ENCODE measurements at regions not wholly inside any gene's neighbourhood (a gene's known extent, or its start where the extent isn't known, plus 50 kb on each side); places are given as distances from the start of the nearest gene placed in this dataset.

DNA sequence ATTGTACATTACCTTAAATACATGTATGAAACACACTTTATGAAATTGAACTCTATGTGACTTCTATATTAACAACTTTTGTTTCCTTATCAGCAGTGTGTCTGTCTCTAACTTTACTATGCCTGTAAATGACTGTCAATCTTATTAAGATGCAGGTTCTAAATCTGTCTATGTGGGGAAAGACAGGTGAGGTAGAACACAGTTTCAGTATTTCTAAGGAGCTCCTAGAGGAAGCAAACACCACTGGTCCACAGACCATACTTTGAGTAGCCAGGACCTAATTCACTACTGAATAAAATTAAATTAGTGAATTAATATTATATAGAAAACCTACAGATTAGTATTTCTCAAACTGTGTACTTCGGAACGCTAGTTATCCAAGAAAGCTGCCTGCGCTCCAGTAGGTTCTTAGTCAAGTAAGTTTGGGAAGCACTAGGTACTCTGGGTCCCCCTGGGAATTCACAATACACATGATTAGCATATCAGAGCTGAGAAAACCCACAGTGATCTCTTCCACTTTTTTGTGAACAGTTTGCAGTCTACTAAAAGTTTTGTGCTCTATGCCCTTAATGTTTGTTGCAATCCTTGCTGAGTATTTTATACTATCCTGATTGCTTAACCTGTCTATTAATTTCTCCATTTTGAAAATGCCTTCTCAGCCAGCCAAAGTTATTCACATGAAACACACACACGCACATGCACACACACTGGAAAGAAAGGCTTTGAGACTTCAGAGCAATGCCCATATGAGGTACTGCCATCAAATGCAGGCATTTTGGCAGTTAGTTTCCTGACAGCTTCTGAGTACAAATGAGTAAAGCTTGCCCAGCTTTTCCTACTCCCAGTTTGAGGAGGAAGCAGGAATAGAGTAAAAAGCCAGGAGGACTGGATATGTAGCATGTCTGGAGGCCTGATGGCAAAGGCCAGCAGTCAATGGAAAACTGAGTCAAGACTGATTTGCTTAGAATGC lies 133.6 kb upstream of the CPEB2 start:
- DNase-seq (ENCODE audit: low read depth in 2 of 2) = no peak

DNA sequence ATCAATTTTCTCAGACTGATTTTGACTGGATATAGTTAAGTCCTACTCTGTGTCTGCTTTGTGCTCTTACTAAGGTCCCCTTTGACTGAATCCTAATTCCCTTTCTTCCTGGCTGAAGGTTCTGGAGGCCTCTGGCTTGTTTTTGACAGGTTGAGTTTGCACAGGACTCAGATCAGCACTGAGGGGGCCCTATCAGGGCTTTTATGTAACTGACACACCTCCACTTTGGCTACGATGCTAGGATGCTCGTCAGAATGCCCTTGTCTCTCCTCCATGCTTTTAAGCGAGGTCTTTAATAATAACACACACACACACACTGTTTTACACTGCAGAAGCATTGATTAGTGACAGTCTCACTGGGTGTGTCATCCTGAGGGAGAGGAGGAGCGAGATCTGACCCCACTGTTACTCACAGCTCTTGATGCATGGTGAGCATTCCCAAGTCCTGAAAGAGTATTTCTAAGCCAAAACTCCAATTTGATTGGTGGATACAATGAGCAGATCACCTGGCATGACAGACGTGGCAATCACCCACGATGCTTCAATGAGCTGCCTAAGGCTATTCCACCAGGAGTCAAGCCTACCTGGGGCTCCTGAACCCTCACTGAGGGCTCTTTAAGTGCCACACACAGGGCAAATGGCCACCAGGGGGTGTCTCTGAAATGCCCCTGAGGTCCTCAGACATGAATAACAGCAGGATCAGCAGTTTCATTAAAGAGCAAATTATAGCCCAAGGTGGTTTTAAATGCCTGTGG lies 130.4 kb upstream of the CPEB2 start:
- no peak for DNase-seq (ENCODE audit: low read depth in 2 of 2)

DNA sequence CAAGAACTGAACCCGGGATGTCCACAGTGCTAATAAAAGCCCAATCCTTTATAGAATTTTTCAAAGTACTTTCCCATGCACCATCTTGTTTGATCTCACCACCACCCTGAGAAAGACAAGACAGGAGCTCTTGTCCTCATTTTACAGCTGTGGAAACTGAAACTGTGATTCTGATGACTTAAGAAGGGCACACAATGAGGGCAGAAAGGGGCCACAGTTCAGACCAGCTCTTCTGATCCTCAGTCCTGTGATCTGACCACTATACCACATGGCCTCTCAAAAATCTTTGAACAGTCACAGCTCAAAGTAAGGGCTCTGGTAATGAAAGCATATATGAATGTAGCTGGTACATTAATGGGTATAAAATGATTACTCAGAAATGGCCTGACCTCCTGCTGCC lies 127.3 kb upstream of the CPEB2 start:
- no peak for DNase-seq (ENCODE audit: low read depth in 2 of 2)

DNA sequence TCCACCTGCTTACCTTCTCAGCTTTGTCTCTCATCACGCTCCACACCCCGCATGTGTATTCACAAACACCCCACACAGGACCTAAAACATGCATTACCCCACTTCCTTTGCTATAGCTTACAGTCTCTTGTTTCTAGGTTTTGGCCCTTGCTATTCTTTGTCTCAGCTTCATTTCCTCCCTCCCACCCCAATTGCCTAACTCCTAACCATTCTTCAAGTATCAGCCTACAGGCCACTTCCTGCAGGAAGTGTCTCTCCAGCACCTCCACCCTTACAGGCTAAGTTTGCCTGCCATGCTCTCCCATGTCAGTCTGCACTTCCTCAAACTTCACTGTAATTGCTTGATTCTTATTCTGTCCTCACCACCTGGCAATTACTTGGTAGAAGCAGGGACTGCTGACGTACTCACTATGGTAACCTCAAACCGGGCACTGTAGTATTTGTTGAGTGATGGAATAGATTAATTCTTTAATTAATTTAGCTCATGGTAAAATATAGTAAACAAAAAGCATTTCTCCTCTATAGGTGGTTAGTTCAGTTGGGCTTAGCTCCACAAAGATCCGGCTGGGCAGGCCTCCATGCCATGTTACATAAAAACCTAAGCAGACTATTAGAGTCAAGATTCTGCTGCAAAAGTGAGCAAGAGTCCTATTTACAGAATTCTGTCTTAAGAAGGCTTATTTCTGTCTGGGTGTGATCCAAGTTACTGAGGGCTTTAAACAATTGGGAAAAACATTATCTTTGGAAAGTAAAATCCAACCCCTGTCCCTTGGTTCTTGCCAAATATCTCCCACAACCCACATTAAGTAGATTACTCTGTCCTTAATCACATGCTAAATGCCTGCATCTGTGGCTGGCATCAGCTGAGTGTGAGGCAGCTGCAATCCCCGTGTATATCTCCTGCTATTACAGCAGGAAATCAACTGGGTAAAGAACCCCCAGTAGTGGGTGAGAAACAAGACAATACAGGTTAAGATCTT lies 124.7 kb upstream of the CPEB2 start:
- DNase-seq (ENCODE audit: low read depth in 2 of 2) = no peak

DNA sequence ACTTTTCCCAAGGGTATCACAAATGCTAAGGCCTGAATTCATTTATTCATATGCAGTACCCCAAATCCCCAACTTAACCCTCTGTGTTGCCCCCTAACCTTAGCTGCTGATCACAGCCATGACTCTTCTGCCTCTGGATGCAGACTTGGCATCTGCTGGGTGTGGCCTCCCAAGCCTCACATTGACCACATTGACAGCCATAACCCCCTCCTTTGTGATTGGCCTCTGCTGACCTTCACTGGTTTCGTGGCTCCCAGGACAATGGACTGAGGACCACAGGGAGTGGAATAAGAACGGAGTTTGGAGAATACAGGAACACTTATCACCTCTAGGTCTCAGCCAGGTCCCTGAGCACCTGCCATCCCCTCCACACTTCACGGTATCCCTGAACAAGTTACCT lies 123.6 kb upstream of the CPEB2 start:
- DNase-seq (ENCODE audit: low read depth in 2 of 2) = no peak

DNA sequence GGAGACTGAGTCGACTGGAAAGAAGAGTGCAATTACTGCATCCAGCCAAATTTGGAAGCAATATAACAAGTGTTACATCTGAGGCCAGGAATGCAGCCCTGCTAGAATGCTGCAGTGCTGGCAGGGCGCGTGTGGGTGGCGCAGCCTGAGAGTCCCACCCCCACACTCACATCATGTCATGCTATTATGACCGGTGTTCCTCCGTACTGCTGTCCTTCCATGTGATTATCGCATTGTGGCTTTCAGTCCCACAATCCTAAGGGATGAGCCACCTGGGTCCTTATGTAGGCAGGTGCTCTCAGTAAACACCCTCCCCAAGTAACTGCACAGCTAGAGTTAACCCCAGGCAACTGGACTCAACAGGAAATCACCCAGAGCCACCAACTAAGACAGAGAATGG lies 122.6 kb upstream of the CPEB2 start:
- no peak for DNase-seq (ENCODE audit: low read depth in 2 of 2)

DNA sequence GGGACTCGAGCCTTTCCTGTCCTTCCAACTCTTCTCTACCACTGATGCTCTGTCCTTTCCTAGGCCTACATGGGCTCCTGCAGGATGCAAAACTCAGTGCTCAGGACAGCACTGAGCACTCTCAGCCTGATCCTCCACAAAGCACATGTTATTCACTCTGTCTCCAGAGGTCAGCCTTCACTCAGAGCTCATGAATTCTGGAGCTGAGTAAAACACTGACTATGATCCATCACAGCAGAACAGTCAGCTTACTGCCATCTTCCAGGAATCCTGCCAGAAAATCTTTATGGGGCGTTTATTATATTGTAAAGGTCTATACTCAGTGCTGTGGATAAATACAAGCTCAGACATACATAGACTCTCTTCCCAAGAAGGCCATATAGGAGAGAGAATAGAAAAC lies 121.5 kb upstream of the CPEB2 start:
- no peak for DNase-seq (ENCODE audit: low read depth in 2 of 2)

DNA sequence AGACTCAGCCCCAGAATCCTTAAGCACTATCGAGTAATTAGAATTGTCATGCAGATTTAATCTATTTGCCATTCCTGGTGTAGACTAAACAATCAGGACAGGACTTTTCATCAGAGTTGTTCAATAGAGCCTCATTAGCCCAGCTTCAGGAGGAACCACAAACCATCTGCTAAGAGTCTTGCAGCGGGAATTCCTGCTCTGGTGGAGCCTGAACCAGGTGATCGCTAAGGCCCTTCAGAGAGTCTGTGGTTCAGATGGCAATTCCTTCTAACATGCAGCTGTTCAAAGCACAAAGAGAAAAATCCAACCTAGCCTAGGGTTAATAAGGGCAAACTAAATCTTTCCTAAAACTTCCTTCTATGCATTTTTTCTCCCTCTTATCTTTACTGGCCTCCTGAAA lies 119.1 kb upstream of the CPEB2 start:
- no peak for DNase-seq (ENCODE audit: low read depth in 2 of 2)

DNA sequence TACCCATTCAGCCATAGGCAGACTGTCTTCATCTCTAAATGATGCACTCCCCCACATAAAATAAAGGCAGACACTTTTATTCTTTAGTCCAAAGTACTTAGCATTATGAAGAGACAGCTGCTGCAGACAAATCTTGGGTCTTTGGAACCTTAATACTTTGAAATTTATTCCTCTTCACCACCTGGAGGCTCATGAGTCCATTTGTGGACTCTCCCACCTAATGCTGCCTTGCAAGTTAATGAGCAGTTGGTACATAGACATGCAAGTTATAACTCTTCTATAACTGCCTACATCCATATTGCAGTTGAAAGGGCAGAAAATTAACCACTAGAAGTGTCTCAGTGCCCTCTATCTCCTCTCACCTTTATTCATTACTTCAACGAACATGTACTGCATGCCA lies 118.6 kb upstream of the CPEB2 start:
- no peak for DNase-seq (ENCODE audit: low read depth in 2 of 2)

DNA sequence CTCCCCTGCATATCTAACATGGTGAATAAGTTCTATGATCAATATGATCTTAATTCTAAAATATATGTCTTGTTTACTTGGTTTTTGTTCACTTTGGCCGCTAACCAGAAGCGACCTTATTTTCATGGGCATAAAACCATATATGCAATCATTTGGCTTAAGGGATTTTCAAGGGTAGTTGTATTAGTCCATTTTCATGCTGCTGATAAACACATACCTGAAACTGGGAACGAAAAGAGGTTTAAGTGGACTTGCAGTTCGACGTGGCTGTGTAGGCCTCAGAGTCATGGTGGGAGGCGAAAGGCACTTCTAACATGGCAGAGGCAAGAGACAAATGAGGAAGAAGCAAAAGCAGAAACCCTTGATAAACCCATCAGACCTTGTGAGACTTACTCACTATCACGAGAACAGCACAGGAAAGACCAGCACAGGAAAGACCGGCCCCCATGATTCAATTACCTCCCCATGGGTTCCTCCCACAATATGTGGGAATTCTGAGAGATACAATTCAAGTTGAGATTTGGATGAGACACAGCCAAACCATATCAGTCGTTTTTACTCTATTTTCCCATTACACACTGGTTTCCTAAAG lies 114.3 kb upstream of the CPEB2 start:
- DNase-seq (ENCODE audit: low read depth in 2 of 2) = no peak

DNA sequence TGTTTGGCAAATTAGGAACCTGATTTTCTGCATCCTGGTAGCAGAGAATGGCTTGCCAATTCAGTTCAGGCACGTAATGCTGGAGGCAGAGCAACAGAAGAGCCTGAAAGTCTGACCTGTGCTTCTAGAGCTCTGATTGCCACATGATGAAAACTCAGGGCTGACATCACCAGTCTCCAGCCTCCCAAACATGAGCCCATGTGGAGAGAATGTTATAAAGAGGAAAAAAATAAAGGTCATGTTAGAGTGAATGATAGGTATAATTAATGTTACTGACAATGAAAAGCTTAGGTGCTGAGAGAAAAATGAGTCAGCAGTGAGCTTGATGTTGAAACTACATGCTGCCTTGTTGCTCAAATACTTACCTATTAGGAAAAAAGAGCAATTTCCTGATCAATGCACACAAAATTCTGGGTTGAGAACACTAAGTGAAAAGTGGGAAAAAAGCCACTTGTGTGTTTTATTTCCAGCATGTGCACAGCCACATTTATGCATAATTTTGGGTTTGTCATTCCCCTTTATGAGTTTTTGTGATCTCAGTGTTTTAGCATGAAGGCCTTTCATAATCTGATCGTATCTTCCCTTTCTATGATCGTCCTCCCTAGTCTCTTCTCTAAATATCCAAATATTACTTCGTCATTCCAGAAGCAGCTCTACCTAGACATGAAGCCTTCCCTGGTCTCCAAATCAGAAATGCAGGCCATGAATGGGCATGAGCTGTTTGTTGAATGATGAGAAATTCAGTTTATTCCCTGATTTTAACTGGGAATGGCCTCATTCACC lies 113.3 kb upstream of the CPEB2 start:
- no peak for DNase-seq (ENCODE audit: low read depth in 2 of 2)

DNA sequence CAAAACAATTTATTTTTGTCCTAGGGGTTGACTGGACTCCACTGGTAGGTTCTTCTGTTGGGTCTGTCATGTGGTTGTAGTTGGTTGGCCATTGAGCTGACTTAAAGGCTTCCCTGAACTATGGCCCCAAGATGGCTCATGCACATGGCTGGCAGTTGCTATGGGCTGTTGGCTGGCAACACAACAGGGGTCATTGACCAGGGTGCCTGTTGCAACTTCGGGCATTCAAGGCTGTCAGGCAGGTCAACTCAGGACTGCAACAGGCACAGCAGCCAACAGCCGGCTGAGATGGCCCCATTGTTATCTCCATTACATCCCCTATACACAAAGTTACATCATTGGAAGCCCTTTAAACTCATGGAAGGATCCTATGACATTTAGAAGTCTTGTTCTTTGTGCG lies 109.7 kb upstream of the CPEB2 start:
- DNase-seq (ENCODE audit: low read depth in 2 of 2) = no peak

DNA sequence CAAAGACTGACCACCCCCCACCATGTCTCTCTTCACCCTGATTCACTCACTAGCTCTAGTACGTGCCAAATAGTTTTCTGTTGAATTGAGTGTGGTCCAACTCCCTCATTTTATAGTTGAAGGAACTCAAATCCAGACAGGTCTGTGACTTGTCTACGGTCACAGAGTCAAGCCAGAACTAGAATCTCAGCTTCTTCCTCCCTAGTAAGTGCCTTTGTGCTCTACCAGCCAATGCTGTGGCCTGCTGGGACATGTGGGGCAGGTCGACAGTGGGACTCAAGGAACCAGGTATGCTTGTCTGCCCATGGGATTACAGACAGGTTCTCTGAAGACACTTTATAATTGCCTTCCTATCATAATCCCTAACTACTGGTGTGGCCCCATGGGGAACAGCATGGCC lies 108.6 kb upstream of the CPEB2 start:
- DNase-seq (ENCODE audit: low read depth in 2 of 2) = no peak

DNA sequence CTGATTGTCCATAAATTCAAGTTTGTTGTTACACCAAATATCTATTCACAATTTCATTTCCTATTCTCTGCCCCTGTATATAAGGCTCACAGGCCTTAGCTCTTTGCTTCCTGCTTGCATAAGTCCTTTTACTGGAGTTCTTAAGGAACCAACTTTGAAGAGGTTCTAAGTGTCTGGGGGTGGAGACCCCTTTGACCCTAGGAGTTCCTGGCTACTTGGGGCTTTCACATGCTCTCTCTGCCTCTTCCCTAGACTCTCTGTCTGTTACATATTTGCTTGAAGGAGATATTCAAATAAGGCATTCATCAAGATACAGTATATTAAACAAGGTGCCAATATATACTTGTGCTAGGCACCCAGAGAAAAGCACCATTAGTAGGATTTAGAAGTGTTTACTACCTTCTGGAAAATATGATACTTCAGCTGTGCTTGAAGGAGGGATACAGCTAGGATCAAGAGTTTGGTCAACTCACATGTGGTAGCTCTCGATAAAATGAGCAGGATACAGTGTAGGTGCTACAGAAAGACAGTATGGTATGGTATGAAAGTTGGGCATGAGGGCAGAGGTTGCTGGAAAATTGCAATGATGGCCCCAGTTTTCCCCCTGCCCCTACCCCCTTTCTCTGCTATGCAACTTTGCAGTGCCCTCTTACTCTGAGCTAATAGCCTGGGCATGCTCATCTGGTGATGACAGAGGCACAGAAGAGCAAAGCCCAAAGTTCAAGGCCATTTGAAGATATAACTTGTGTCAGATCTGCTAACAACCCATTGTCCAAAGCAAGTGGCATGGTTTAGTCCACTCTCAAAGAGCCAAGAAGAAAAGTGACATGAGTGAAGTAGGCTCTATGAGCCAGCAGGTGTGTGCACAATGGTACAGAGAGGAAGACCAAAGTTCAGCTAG lies 107.6 kb upstream of the CPEB2 start:
- DNase-seq (ENCODE audit: low read depth in 2 of 2) = no peak

DNA sequence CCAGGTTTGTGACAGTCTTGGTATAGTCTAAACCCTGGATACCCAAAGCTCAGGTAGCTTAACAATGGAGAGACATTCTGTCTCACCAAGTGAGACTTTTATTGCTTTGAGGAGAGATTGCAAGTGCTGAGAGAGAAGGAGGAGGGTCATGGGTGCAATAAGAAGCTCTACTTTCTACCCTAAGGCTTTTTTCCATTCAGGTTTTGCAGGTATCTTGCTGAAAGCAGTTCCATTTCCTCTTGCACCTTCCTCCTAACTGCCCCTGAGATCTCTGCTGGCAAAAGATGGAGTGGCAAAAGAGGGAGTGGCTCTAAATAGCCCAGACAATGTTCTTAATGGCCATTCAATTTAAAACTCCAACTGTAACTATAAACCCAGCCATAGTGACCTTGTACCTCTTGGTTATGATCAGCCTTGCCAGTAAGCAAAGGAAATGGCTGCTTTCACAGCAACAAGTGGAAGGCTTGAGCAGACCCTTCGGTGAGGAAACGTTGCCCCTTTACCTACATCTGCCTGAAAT lies 105.6 kb upstream of the CPEB2 start:
- DNase-seq (ENCODE audit: low read depth in 2 of 2) = no peak

DNA sequence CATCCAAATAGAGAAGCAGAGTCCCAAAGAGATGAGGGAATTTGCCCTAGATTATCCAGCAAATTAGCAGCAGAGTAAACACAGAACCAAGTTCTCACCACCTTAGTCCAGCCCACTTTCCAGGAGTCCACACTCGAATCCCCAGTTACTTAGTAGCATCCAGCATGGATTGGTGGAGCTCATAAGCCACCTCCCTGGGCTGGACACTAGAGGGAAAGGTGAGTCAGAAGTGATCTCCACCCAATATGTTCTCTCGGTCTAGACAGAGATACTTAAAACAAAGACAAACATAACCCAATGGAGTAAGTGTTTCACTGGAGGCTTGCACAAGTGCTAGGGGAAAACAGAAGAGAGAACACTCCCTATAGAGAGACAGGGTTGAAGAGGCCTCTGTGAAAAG lies 105.1 kb upstream of the CPEB2 start:
- no peak for DNase-seq (ENCODE audit: low read depth in 2 of 2)

DNA sequence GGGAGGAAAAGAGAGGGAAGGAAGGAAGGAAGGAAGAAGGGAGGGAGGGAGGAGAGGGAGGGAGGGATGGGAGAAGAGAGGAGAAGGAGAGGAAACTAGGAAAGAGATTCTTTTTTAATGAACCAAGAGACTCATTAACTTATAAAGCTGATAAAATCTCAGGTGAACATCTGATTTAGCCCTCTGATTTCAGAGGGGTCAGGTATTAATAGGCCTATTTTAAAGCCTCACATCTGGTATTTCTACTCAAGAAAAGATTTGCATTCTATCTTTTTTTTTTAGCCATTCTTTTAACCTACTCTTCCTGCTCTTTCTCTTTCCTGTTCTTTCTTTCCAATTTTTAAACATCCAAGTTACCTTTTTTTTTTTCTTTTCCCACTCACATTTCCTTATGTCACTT lies 103.3 kb upstream of the CPEB2 start:
- DNase-seq (ENCODE audit: low read depth in 2 of 2) = no peak

DNA sequence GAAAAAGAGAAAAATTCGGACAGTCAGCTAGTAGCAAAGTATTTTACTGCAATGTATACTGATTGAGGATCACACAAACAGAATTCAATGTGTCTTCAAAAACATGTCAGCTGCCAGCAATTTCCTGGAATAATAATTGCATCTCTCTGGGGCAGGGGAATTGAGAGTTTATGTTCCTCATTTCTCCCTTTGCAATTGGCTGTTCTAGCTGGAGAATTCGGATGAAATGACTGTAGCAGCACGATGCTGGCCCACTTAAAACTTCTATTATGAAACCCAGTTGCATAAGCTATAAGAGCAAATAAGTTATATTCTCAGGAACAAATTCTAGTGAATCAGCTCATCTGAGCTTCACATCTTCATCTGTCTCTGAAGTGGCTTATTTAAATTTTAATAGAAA lies 99.9 kb upstream of the CPEB2 start:
- no peak for DNase-seq (ENCODE audit: low read depth in 2 of 2)

DNA sequence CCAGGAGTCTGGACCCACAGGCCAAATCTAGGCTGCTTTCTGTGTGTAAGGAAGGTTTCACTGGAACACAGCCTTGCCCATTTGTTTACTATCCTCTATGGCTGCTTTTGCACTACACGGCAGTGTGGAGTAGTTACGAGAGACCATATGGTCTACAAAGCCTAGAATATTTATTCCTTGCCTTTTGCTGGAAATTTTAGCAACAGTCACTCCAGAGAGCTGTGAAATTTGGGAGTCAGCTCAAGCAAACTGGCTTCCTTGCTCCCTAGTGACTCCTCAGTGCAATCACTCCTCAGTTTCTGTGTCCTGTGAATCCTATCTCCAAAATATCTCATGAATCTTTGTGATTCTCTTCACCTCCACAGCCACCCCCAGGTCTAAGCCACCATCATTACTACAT lies 99.0 kb upstream of the CPEB2 start:
- DNase-seq (ENCODE audit: low read depth in 2 of 2) = no peak

All from fibroblast of skin of left quadriceps (primary cell).